CD4-positive, alpha-beta T cell treated with Interleukin-4 for 4 hours (primary cell): ENCODE measurements at regions not wholly inside any gene's neighbourhood (a gene's known extent, or its start where the extent isn't known, plus 50 kb on each side); places are given as distances from the start of the nearest gene placed in this dataset.
"Not testable (repeated sequence)": the region's sequence is repeated elsewhere in the genome, so short reads cannot be mapped to it uniquely, and the experiment has no call there.

Experiments used
- DNase-seq: peaks from one replicate; pipeline ENCODE4 v3.0.0-alpha.2; 2020

DNA sequence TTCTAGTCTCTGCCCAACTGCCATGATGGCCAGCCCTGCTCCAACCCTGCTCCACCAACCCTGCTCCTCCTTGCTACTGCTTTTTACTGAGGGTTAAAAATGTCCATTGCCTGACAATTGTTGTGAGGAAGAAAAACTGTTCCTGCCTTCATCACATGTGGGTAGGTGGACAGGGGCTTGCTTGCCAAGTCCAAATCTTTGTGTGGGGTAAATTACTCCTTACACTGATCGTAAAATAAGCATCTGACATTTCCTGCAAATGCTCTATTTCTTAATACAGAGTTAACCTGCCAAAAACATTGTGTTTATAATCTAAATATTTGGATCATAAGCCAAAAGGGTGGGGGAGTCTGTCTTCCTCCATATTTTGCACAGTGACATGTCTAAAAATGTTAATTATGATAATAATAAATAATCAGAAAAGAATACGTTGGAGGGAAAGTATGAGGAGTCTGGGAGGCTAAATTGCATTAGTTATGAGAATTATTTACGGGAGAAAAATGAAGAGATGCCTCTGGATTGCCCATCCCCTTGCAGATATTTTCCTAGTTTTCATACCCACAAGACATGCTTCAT lies 242.5 kb upstream of the TBL1XR1 start:
- no peak for DNase-seq

DNA sequence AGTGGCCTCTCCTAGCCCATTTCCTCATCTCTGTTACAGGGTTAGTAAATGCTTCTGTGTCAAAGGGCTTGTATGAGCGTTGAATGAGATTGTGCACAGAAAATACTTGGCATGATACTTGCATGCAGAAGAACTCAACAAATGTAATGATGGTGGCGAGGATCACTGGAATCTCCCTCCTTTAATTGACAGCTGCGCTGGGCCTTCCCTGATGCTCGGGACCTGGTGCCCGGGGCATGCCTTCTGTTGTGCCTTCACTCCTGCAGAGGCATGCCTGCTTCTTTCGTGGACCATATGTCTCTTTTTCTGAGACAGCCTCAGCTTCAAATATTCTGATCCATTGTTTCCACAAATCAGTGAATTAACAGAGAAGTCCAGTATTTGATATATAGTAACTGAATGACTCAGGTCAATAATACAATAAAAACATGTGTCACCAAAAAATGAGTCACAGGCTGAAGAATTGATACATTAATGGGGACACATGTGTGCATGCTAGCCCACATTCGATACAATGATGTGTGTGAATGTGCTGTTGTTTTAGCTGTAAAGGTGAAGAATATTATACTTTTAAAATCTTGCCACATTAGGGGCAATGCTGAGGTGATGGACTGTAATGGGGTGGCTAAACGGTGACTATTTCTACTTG lies 243.3 kb upstream of the TBL1XR1 start:
- DNase-seq = no peak

DNA sequence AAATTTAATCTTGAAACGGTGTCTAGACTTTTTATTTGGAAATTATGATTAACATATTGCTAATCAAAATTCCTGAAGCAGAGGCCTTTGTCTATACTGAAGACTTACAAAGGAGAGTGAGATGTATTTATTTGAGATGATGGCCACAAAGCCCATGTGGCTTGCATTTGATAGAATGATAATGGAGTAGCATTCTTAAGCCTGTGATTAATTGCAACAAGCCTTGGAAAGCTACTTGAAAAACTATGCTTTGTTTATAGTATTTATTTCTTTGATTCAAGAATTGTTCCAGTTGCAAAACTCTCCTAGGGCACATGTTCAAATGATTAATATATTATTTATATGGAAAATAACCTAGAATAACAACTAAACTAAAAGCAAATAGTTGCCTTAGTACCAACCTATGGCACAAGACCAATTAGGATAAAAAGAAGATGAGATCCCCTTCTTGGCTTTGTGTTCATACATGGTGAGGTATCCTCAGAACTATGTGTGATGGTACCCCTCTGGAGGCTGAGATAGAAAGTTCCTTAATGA lies 244.1 kb upstream of the TBL1XR1 start:
- DNase-seq = no peak

DNA sequence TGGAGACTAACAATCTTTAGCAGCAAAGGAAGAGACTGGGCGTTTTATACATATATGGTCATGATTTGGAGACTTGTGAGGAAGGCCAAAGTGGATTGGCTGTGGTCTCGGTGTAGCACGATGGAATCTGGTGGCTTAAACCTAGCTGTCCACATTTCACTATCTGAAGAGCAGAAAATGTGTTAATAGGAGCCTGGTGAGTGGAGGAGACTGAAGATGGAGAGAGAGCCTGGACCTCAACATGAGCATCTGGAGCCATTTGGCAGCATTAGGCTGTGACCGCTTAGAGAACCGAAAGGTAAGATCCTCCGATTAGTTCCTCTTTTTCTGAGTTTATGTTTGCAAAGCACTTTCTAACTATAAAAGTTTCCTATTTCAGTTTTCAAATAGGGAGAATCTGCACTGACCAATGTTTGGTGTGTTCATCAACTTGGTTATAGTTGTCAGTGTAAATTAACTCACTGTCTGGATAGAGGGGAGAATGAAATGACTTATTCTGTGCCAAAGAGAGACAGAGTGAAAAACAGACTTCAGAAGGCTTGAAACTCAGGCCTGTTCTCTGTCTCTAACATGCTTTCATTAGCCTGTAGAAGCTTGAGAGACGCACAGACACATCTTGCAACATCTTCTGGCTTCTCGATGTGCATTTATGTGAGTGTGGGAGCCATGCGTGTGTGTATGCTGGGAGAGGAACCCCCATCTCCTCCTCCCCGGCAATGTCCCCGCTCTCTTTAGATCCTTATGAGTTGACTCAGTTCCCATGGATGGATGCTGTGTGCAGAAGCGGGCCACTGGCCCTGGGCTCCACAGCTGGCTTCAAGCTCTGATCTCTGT lies 244.7 kb upstream of the TBL1XR1 start:
- no peak for DNase-seq

DNA sequence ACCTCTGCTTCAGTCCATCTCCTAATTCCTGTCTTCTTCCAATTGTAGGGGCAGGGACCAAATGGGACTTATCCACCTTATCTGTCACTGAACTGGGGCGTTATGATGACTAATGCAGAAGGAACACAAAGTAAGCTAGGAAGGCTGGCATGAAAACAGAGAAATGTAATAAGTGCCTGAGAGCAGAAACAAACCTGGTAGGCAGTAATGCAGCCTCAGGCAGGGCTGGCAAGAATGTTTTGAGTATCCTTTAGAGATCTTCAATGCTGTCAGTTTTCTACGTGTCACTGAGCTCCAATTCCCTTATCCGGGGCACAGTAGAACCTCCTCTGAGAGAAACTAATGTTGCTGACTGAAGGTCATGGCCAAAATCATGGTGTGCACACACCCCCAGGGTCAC lies 246.2 kb upstream of the TBL1XR1 start:
- DNase-seq = no peak

DNA sequence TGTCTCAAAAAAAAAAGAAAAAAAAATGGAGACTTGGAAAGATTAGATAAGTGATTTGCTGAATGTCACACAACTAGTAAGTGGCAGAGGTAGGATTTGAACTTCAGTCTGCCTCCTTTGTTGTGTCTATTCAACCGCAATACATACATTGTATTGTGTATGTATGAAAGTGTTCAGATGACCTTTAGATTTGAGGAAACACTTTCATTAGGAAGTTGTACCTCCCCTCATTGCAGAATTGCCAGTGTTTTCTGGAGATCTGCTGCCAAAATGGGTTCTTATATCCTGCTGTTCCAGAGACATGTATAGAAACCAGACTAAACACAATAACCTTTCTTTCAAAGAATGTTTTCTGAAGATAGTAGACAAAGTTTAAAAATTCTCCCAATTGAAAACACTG lies 247.4 kb upstream of the TBL1XR1 start:
- no peak for DNase-seq

DNA sequence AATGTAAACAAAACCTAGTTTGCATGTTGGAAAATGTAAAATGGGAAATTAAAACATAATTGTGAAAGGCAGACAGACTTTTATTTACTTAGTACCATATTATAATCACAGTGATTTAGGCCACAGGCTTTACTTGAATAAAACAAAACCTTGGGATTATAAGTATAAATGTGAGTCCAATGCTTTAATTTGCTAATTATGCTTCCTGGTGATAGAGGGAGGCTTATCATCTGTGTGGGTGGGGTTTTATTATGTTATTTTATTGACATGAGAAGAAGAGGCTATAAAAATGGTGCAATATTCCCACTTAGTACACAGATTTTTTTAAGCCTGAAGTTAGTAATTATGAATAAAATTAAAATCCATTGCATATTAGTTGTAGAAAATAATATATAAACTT lies 248.3 kb upstream of the TBL1XR1 start:
- DNase-seq = no peak

DNA sequence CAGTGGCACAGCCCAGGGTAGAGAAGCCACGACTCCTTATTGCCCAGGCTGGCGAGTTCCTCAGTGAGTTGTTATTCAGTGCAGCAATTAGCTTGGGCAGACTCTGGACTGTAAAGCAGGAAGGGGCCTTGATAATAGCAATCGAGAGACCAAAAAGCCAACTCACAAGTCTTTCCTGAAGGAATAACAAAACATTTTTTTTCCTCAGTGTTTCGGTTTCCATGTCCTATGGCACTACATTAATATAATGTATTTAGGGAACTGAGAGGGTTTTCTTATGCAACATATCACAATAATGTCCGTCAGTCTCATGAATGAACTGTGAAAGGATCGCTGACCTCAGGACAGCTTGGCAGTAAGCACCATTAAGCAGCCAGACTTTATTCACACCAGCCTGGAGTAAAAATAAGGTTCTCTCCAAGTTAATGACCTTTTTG lies 248.9 kb upstream of the TBL1XR1 start:
- no peak for DNase-seq

DNA sequence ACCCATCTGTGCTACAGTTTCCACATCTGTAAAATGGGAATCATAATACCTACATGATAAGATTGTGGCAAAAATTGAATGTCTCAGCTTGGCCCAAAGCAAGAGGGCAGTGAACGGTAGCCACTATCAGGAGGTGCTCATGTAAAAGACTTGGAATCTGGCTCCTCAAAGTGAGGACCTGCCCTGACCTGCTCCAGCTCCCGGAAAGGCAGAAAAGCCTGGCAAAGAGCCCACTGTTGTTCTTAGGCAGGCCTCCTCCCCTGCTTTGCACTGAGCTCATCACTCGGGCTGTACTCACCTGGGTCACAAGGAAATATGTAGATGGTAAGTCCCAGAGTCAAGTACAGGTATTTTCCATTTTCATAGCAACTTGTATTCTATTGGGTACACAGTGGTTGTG lies 250.7 kb upstream of the TBL1XR1 start:
- no peak for DNase-seq

DNA sequence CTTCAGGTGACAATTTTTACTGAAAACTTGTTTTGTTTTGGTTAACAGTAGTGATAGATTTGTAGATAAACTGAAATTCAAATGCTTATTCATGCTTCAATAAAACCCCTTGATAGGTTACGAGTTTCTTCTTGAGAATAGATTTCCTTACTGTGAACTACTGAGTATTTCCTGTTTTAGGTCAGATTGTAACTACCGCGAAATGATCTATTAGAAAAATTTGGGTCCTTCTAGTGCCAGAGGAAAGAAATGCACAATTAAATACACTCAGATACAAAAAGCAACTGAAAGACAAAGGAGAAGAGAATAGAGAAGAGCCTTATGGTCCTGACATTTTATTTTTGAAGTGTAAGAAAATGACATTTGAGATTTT lies 251.7 kb upstream of the TBL1XR1 start:
- peak; percentile 65 for DNase-seq

DNA sequence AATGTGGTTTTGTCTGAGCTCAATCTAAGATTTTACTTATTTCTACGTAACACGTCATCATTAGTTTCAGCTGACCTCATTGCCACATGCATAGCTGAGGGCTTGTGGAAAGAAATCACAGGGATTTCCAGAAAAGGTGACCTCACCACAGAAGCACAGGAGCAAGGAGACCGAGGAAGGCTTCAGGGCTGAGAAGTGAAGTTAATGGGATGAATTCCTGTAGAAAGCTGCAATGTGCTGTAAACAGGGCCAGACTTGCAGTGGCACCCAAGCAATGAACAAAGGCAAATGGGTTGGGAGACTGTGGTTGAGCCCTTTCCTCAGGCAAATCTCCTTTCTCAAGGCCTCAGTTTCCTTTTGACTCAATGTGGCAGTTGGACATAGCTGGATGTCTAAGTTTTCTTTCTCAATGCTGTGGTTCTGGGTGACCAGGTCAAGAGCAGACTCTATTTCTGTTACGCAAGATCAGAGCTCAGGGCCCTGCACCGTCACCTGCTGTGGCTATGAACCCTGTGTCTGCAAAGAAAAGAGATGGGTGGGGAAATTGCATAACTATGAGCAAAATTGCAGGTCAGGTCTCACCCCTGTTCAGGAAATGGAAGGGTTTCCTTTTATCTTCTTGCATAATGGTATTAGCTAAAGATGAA lies 252.2 kb upstream of the TBL1XR1 start:
- peak; percentile 57 for DNase-seq

DNA sequence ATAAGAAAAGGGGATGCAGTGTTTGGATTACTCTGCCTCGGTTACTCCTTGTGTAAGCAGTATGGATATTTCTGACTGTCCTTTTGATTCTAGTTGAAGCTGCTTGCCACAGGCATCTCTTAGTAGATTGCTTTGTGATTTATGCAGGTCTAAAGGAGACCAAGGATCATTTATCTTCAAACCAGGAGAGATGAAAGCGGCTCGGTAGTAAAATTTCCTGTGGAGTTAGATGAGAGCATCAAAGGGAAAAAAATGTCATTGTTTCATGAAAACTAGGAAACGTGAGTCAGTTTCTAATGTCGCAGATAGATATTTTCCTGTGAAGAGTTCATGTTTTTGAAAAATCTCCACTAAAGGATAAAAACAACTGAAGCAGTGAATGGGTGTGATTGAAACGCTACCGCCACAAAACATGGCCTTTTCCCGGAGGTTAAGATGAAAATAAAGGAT lies 254.0 kb upstream of the TBL1XR1 start:
- no peak for DNase-seq

DNA sequence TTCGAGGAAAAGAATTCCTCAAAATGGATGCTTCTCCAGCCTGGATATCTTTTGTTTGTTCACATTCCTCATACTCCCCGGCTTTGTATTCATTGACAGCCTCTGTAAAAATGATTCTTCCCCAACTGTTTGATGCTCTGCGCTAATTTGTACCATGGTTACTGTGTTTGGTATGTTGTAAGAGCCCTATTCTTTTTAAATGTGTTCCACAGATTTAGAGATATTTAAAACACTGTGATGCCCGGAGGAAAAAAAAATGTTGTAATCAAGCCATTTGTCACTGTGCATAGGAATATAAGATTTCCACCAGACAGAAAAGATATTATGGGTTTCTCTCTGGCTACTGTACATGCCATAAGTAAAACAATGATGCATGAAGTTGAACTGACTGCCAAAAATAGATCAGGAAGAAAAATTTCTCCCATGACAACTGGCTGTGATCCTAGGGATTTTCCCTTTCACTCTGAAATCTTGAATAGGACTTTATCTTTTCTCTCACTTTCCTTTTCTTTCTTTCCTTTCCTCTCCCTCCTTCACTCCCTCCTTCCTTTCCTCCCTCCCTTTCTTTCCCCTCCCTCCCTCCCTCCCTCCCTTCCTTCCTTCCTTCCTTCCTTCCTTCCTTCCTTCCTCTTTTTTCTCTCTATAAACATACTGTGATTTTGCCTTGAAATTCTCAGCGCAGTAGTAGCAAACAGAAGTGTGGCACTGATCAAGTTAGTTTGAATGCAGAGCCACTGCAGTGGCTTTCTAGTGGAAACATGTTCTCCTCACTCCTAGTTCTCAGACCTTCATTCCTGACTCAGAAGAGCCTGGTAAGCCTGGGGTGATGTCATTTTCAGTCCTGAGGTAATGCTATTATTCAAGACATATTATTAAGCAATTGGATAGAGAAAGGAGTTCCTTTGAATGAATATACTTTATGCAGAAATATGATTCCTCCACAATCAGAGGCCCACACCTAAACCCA lies 254.9 kb upstream of the TBL1XR1 start:
- no peak for DNase-seq

DNA sequence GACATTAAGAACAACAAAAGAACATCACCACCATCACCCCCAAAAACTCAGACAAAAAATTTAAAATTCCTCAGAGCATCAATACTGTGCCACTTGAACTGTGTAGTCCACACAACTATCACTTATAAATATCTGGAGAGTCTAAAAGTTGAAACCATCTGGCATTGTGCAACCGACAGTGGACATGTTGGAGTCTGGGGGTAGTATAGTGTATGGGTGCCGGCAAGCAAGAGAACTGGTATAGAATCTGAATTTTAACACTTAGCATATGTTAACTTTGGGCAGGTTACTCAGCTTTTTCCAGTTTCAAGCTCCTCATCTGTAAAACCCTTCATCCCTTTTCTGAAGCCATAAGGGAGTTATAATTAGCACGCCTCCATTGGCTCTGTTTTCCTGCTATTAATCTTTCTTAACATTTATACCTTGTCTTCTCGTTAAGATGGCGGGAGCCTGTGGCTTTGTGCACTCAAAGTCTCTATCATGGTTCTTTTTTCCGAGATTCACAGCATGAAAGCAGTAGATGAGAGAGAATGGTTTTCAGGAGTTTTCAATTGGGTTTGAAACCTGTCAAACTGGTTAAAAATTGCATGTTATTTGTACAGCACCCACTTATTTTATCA lies 255.7 kb upstream of the TBL1XR1 start:
- DNase-seq = no peak

DNA sequence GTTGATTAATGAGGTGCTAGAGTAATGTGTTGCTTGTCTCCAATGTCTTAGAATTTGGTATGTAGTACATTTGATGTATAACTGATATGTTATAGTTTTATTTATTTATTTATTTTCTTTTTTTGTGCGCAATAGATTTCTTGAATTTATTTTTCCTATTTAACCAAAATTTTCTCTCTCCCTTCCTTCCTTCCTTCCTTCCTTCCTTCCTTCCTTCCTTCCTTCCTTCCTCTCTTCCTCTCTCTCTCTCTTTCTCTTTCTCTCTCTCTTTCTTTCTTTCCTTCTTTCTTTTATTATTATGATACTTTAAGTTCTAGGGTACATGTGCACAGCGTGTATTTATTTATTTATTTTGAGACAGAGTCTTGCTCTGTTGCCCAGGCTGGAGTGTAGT lies 256.2 kb upstream of the TBL1XR1 start:
- no peak for DNase-seq

DNA sequence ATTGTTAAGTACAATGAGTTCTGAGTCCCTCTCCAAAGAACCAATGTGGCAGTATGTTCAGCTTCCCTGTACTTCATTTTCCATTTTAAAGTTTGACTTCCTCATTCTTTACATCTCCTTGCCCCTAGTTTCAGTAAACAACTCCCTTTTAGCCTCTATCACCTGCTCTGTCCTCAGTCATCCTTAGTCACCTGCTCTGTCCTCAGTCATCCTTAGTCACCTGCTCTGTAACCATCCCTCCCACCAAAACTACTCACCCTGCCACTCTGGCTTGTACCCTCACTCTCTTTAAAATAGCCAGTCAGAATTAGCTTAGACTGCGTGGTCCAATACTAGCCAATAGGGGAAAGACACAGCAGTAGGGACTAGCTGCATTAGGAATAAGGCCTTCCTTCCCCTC lies 259.9 kb upstream of the TBL1XR1 start:
- not testable (repeated sequence) for DNase-seq

DNA sequence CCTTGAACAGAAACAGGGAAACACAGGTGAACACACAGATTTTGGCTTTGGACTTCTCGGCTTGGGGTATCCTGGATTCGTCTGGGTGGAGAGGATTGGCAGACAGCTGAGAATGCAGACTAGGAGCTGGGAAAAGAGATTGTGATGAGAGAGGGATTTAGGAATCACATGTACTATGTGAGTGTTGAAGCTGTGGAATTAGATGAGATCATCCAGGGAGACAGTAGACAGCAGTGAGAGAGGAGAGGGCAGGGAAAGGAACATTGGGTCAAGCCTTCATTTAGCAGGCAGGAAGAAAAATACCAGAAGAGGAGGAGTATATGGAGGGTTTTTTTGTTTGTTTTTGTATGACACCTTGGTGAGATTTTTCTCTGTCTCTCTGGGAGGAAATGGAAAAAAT lies 262.1 kb upstream of the TBL1XR1 start:
- DNase-seq = no peak

DNA sequence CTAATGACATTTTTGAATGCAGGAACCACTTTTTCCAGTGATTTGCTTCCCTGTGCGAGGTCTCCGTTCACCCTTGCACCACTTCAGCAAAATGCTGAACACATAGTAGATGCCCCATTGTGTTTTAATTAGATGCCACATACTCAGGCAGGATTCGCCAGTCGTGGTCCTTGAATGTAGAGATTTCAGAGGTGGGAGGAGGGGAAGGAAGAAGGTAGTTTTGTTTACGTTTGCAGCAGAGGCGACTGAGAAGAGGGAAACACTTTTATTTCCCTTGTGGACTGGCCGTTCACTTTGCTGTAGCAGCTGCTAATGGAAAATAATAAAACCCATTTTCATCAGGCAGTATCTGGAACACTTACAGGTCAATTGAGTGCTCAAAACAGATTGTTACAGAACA lies 262.8 kb upstream of the TBL1XR1 start:
- DNase-seq = no peak

DNA sequence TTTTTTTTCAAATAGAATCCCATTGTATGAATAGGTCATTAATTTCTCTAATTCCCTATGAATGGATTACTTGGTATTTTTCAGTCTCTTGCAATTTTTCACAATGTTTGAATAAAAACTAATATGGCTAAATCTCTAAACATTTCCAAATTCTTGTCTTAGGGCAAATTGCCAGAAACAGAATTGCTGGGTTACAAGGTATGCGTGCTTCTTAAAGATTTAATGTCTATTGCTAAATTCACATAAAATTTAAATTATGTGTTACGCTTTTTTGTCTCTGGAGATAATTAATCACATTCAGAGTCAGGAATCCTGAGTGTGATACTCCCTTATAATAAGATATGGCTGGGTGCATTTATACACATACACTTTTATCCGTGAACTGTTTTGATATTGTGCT lies 264.5 kb upstream of the TBL1XR1 start:
- no peak for DNase-seq

DNA sequence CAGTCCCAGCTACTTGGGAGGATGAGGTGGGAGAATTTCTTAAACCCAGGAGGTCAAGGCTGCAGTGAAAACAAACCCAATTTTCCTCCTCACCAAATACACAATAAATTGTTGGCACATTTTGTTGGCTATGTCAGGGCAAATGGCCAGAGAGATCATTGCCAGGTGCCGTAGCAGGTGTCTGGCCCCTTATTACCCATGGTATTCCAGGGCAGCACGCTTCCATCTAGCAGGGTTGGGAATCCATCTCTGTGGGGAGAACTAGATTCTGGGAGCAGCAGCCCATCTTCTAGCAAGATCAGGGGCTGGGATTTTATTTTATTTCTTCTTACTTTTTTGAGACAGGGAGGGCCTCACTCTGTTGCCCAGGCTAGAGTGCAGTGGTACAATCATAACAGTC lies 266.1 kb upstream of the TBL1XR1 start:
- DNase-seq = not testable (repeated sequence)

DNA sequence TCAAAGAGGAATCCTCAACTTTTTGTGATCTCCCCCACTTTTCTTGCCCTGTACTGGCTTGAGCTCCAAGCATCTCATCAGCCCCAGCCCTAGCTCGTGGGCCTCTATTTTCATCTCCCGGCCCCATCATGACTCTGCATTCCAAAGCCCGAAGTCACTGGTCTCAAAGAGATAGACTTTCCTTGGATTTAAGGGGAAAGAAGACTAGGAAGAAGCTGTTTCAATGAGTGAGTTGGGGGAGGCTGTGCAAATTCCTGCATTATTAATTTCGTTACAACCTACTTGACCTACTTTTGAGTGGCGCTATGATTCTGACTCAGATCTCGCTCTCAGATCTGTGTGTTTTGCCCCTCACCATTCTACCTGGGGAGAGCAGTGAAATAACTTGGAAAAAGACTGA lies 266.6 kb upstream of the TBL1XR1 start:
- no peak for DNase-seq
